T-cell (primary cell): ENCODE measurements at regions not wholly inside any gene's neighbourhood (a gene's known extent, or its start where the extent isn't known, plus 50 kb on each side); places are given as distances from the start of the nearest gene placed in this dataset.

Experiments used
- ATAC-seq, 4 experiments: fragments of 200-7000 bp in 3 of 4; fragments of 150-1000 bp in 1 of 4; cut with Tn5 transposase; replicated peaks in 1 of 4; 1 replicate in 3 of 4; 2 replicates in 1 of 4; pipeline ENCODE4 v1.10.0; 2021; ENCODE audit warnings: moderate library complexity in 3 of 4, mild to moderate bottlenecking in 2 of 4, moderate number of reproducible peaks in 1 of 4
- CTCF ChIA-PET, 2 donors: fragments of 300-600 bp; sonication (Branson Sonifier 250); formaldehyde crosslinking; loops; one replicate each; lab custom pipeline; 2022; ENCODE audit warnings: antibody characterized with exemption in 2 of 2; lab: Charles Lee
- POLR2A ChIA-PET, 2 donors: fragments of 300-600 bp; sonication (Branson Sonifier 250); formaldehyde crosslinking; loops; one replicate each; lab custom pipeline; 2022; ENCODE audit warnings: antibody characterized with exemption in 2 of 2; lab: Charles Lee
- DNase-seq, 35 experiments: peaks; one replicate each; pipeline versions ENCODE4 v3.0.0 to v3.0.0-alpha.2; 2013 to 2023
- H3K27ac ChIP-seq: one replicate; pipeline ENCODE4 v1.5.1; 2013; ENCODE audit warnings: low read length
- H3K27me3 ChIP-seq, 2 experiments: replicated peaks in 1 of 2; 1 replicate in 1 of 2; 2 replicates in 1 of 2; pipeline versions ENCODE4 v1.6.1 to v1.7.0; 2013; ENCODE audit warnings: low read length in 1 of 2, mixed read lengths in 1 of 2; ENCODE audit not compliant: control insufficient read depth in 2 of 2, insufficient read depth in 2 of 2; ENCODE audit errors: extremely low read depth in 1 of 2
- H3K36me3 ChIP-seq, 2 donors: 1 replicate in 1 of 2; 2 replicates in 1 of 2; pipeline versions ENCODE4 v1.6.1 to v1.7.0; 2013; ENCODE audit warnings: low read length in 1 of 2; ENCODE audit not compliant: control insufficient read depth in 2 of 2, insufficient read depth in 1 of 2; ENCODE audit errors: extremely low read depth in 1 of 2
- H3K4me1 ChIP-seq, 2 experiments: 1 replicate in 1 of 2; 2 replicates in 1 of 2; pipeline versions ENCODE4 v1.6.1 to v1.7.0; 2013; ENCODE audit warnings: low read length in 2 of 2, mixed read lengths in 1 of 2; ENCODE audit not compliant: insufficient read depth in 2 of 2, control insufficient read depth in 1 of 2; ENCODE audit errors: extremely low read depth in 1 of 2
- H3K4me3 ChIP-seq, 2 donors: 1 replicate in 1 of 2; 2 replicates in 1 of 2; pipeline versions ENCODE4 v1.5.1 to v1.7.0; 2013; ENCODE audit warnings: mild to moderate bottlenecking in 2 of 2, low read length in 1 of 2, moderate library complexity in 1 of 2; ENCODE audit not compliant: control insufficient read depth in 1 of 2; ENCODE audit errors: extremely low read depth in 1 of 2
- H3K9me3 ChIP-seq: 2 replicates; pipeline ENCODE4 v1.7.0; 2013
- H3K27ac Mint-ChIP-seq, 2 donors: one replicate each; pipeline ENCODE4 v1.8.0; 2020 to 2021; ENCODE audit warnings: mild to moderate bottlenecking in 2 of 2, mixed read lengths in 2 of 2
- H3K27me3 Mint-ChIP-seq, 2 donors: one replicate each; pipeline ENCODE4 v1.8.0; 2021 to 2022; ENCODE audit warnings: mixed read lengths in 2 of 2
- H3K36me3 Mint-ChIP-seq: one replicate; pipeline ENCODE4 v1.8.0; 2021; ENCODE audit warnings: mixed read lengths
- H3K4me1 Mint-ChIP-seq, 3 donors: one replicate each; pipeline ENCODE4 v1.8.0; 2020 to 2022; ENCODE audit warnings: mixed read lengths in 3 of 3, mild to moderate bottlenecking in 1 of 3
- H3K4me3 Mint-ChIP-seq, 3 donors: one replicate each; pipeline ENCODE4 v1.8.0; 2020 to 2022; ENCODE audit warnings: mild to moderate bottlenecking in 3 of 3, mixed read lengths in 3 of 3, moderate library complexity in 3 of 3
- H3K9me3 Mint-ChIP-seq, 3 donors: one replicate each; pipeline ENCODE4 v1.8.0; 2020 to 2022; ENCODE audit warnings: mixed read lengths in 3 of 3
- WGBS: methylation state at CpG from one replicate; pipeline ENCODE4 v1.1.5; 2013; ENCODE audit warnings: missing lambda C conversion rate; ENCODE audit not compliant: insufficient coverage; 5-methylcytosine and 5-hydroxymethylcytosine counted together

- ChIA-PET POLR2A (no interaction called here), CTCF (interaction anchor here in 1 of 2 donors (0.6 kb wide), 1 partner anchor 12 kb away, joined by 3 read pairs; no protein-coding TSS in a partner anchor)
- H3K27ac Mint-ChIP-seq, result no peak overlapping the region
- ATAC-seq, result no peak
- H3K4me1 Mint-ChIP-seq, result no peaks in the 10 kb centered on the region
- no peaks in the 10 kb centered on the region for H3K36me3 Mint-ChIP-seq
- no peaks in the 10 kb centered on the region for H3K27me3 Mint-ChIP-seq
- H3K27me3 ChIP-seq, result no peaks in the 10 kb centered on the region
- no peaks in the 10 kb centered on the region for H3K4me1 ChIP-seq
- DNase-seq, result no peak
- no peak overlapping the region for H3K4me3 ChIP-seq
- no peaks in the 10 kb centered on the region for H3K9me3 ChIP-seq
- peaks cover 18 to 29% (median 23%) of the 10 kb centered on the region in 3 donors for H3K9me3 Mint-ChIP-seq
- no CpG with 5 or more reads among the region's 1 CpG for WGBS
- no peak overlapping the region for H3K4me3 Mint-ChIP-seq
- H3K27ac ChIP-seq, result no peak overlapping the region
- no peaks in the 10 kb centered on the region for H3K36me3 ChIP-seq
Measured at GRCh38 chr12:78584695-78585094, 279.9 kb upstream of the SYT1 start.

- H3K4me3 ChIP-seq, result no peak overlapping the region
- H3K27me3 ChIP-seq, result no peaks in the 10 kb centered on the region
- CTCF ChIA-PET, result interaction anchor here in 1 of 2 donors (0.6 kb wide), 1 partner anchor 12 kb away, joined by 3 read pairs; no protein-coding TSS in a partner anchor
- no peak overlapping the region for H3K27ac ChIP-seq
- POLR2A ChIA-PET, result interaction anchor here in 1 of 2 donors (0.6 kb wide), 2 partner anchors 9 to 19 kb away, joined by 3 to 4 read pairs; no protein-coding TSS in a partner anchor
- DNase-seq, result no peak
- no peak overlapping the region for H3K4me3 Mint-ChIP-seq
- ATAC-seq, result no peak
- no peaks in the 10 kb centered on the region for H3K4me1 Mint-ChIP-seq
- H3K27me3 Mint-ChIP-seq, result no peaks in the 10 kb centered on the region
- no peak overlapping the region for H3K27ac Mint-ChIP-seq
- H3K36me3 ChIP-seq, result no peaks in the 10 kb centered on the region
- no peaks in the 10 kb centered on the region for H3K4me1 ChIP-seq
- H3K36me3 Mint-ChIP-seq, result no peaks in the 10 kb centered on the region
- no CpG with 5 or more reads among the region's 2 CpGs for WGBS
- no peaks in the 10 kb centered on the region for H3K9me3 ChIP-seq
- peaks cover 18 to 25% (median 23%) of the 10 kb centered on the region in 3 donors for H3K9me3 Mint-ChIP-seq
Measured at GRCh38 chr12:78585132-78585531, 279.4 kb upstream of the SYT1 start.

- Histone ChIP-seq H3K4me3 (no peak overlapping the region), H3K4me1 (no peaks in the 10 kb centered on the region), H3K9me3 (no peaks in the 10 kb centered on the region), H3K27me3 (no peaks in the 10 kb centered on the region), H3K27ac (no peak overlapping the region), H3K36me3 (no peaks in the 10 kb centered on the region)
- H3K27me3 Mint-ChIP-seq, result no peaks in the 10 kb centered on the region
- ATAC-seq, result no peak
- no peak overlapping the region for H3K4me3 Mint-ChIP-seq
- H3K9me3 Mint-ChIP-seq, result peaks cover 18 to 24% (median 23%) of the 10 kb centered on the region in 3 donors
- no peak for DNase-seq
- POLR2A ChIA-PET, result interaction anchor here in 1 of 2 donors (0.6 kb wide), 1 partner anchor 21 kb away, joined by 4 read pairs; no protein-coding TSS in a partner anchor
- no peaks in the 10 kb centered on the region for H3K36me3 Mint-ChIP-seq
- no peaks in the 10 kb centered on the region for H3K4me1 Mint-ChIP-seq
- CTCF ChIA-PET, result no interaction called here
- H3K27ac Mint-ChIP-seq, result no peak overlapping the region
- WGBS, result 83% methylated on average over 1 of the region's 1 CpG
Measured at GRCh38 chr12:78586790-78587189, 277.8 kb upstream of the SYT1 start.

GRCh38 chr12:78599366-78599765, 265.2 kb upstream of the SYT1 start:
- Histone ChIP-seq H3K4me1 (no peaks in the 10 kb centered on the region), H3K36me3 (no peaks in the 10 kb centered on the region), H3K27ac (no peak overlapping the region), H3K4me3 (no peak overlapping the region), H3K9me3 (no peaks in the 10 kb centered on the region), H3K27me3 (no peaks in the 10 kb centered on the region)
- H3K27ac Mint-ChIP-seq, result no peak overlapping the region
- peaks cover 24 to 43% (median 28%) of the 10 kb centered on the region in 3 donors for H3K9me3 Mint-ChIP-seq
- no peaks in the 10 kb centered on the region for H3K4me1 Mint-ChIP-seq
- no peaks in the 10 kb centered on the region for H3K36me3 Mint-ChIP-seq
- POLR2A ChIA-PET, result no interaction called here
- CTCF ChIA-PET, result no interaction called here
- ATAC-seq, result no peak
- no peak for DNase-seq
- H3K4me3 Mint-ChIP-seq, result no peak overlapping the region
- WGBS, result no CpG with 5 or more reads among the region's 3 CpGs
- H3K27me3 Mint-ChIP-seq, result no peaks in the 10 kb centered on the region

GRCh38 chr12:78600541-78600940, 264.0 kb upstream of the SYT1 start:
- ATAC-seq (no peak), DNase-seq (no peak)
- H3K36me3 Mint-ChIP-seq, result no peaks in the 10 kb centered on the region
- ChIA-PET CTCF (no interaction called here), POLR2A (no interaction called here)
- no peaks in the 10 kb centered on the region for H3K4me1 ChIP-seq
- no peak overlapping the region for H3K4me3 ChIP-seq
- peaks cover 22 to 40% (median 26%) of the 10 kb centered on the region in 3 donors for H3K9me3 Mint-ChIP-seq
- WGBS, result no CpG with 5 or more reads among the region's 1 CpG
- no peaks in the 10 kb centered on the region for H3K4me1 Mint-ChIP-seq
- no peak overlapping the region for H3K4me3 Mint-ChIP-seq
- no peak overlapping the region for H3K27ac ChIP-seq
- no peaks in the 10 kb centered on the region for H3K27me3 Mint-ChIP-seq
- no peaks in the 10 kb centered on the region for H3K9me3 ChIP-seq
- H3K36me3 ChIP-seq, result no peaks in the 10 kb centered on the region
- no peak overlapping the region for H3K27ac Mint-ChIP-seq
- H3K27me3 ChIP-seq, result no peaks in the 10 kb centered on the region

- ATAC-seq (no peak), DNase-seq (no peak)
- ChIA-PET POLR2A (interaction anchor here (0.6 to 0.7 kb wide), 2 partner anchors 26 to 1275 kb away, joined by 3 read pairs; no protein-coding TSS in a partner anchor), CTCF (no interaction called here)
- Mint-ChIP-seq H3K36me3 (no peaks in the 10 kb centered on the region), H3K27ac (no peak overlapping the region), H3K4me1 (no peaks in the 10 kb centered on the region), H3K4me3 (no peak overlapping the region), H3K9me3 (peaks cover 14 to 21% (median 18%) of the 10 kb centered on the region in 3 donors), H3K27me3 (no peaks in the 10 kb centered on the region)
- H3K9me3 ChIP-seq, result no peaks in the 10 kb centered on the region
- no peaks in the 10 kb centered on the region for H3K36me3 ChIP-seq
- H3K4me3 ChIP-seq, result no peak overlapping the region
- H3K4me1 ChIP-seq, result no peaks in the 10 kb centered on the region
- no peak overlapping the region for H3K27ac ChIP-seq
- H3K27me3 ChIP-seq, result no peaks in the 10 kb centered on the region
Measured at GRCh38 chr12:78611504-78611903, 253.1 kb upstream of the SYT1 start.

- no peak for DNase-seq
Measured at GRCh38 chr12:78612190-78612589, 252.4 kb upstream of the SYT1 start.

More at GRCh38 chr12:78612190-78612589, 252.4 kb upstream of the SYT1 start:
- H3K4me3 ChIP-seq, result no peak overlapping the region
- H3K27ac ChIP-seq, result no peak overlapping the region
- no peaks in the 10 kb centered on the region for H3K27me3 ChIP-seq
- ChIA-PET CTCF (no interaction called here), POLR2A (no interaction called here)
- Mint-ChIP-seq H3K9me3 (peaks cover 14 to 25% (median 19%) of the 10 kb centered on the region in 3 donors), H3K36me3 (no peaks in the 10 kb centered on the region), H3K27ac (no peak overlapping the region), H3K4me3 (no peak overlapping the region), H3K4me1 (no peaks in the 10 kb centered on the region), H3K27me3 (no peaks in the 10 kb centered on the region)
- WGBS, result no CpG with 5 or more reads among the region's 2 CpGs
- no peaks in the 10 kb centered on the region for H3K4me1 ChIP-seq
- no peak for ATAC-seq
- H3K36me3 ChIP-seq, result no peaks in the 10 kb centered on the region
- H3K9me3 ChIP-seq, result no peaks in the 10 kb centered on the region
